H9 (cell line): ENCODE measurements at regions not wholly inside any gene's neighbourhood (a gene's known extent, or its start where the extent isn't known, plus 50 kb on each side); places are given as distances from the start of the nearest gene placed in this dataset.

ENCODE experiments used
- DNase-seq: peaks from one replicate; pipeline ENCODE4 v3.0.0-alpha.2; 2017
- H2AFZ ChIP-seq: one replicate; pipeline ENCODE4 v1.6.1; 2013; ENCODE audit warnings: mild to moderate bottlenecking, low read length, control low read depth, moderate library complexity
- H2AK5ac ChIP-seq: 2 replicates; pipeline ENCODE4 v1.6.1; 2013; ENCODE audit warnings: low read length, control low read depth, mixed read lengths; ENCODE audit not compliant: insufficient read length
- H2BK120ac ChIP-seq: one replicate; pipeline ENCODE4 v1.6.1; 2013; ENCODE audit warnings: low read depth, mild to moderate bottlenecking, low read length, control low read depth, inconsistent platforms; ENCODE audit not compliant: poor library complexity, severe bottlenecking
- H2BK12ac ChIP-seq: 2 replicates; pipeline ENCODE4 v1.6.1; 2013; ENCODE audit warnings: low read length, control low read depth, mixed read lengths, low read depth; ENCODE audit not compliant: insufficient read length
- H2BK15ac ChIP-seq: 2 replicates; pipeline ENCODE4 v1.6.1; 2013; ENCODE audit warnings: low read depth, low read length, control low read depth
- H2BK20ac ChIP-seq: one replicate; pipeline ENCODE4 v1.6.1; 2013; ENCODE audit warnings: low read depth, mild to moderate bottlenecking, low read length, control low read depth, inconsistent platforms; ENCODE audit not compliant: poor library complexity, severe bottlenecking
- H2BK5ac ChIP-seq: 2 replicates; pipeline ENCODE4 v1.6.1; 2013; ENCODE audit warnings: low read length, control low read depth, mixed read lengths; ENCODE audit not compliant: insufficient read length
- H3K14ac ChIP-seq: 2 replicates; pipeline ENCODE4 v1.6.1; 2013; ENCODE audit warnings: low read length, control low read depth; ENCODE audit not compliant: insufficient read depth
- H3K18ac ChIP-seq: 2 replicates; pipeline ENCODE4 v1.6.1; 2013; ENCODE audit warnings: low read depth, mild to moderate bottlenecking, mixed read lengths, low read length, control low read depth; ENCODE audit not compliant: insufficient read length
- H3K23ac ChIP-seq: 2 replicates; pipeline ENCODE4 v1.6.1; 2013; ENCODE audit warnings: low read length, control low read depth, mixed read lengths, low read depth; ENCODE audit not compliant: insufficient read length
- H3K23me2 ChIP-seq: 2 replicates; pipeline ENCODE4 v1.6.1; 2013; ENCODE audit warnings: low read depth, mild to moderate bottlenecking, mixed read lengths, low read length, control low read depth; ENCODE audit not compliant: insufficient read length, poor library complexity, severe bottlenecking
- H3K27ac ChIP-seq: 2 replicates; pipeline ENCODE4 v1.5.1; 2013; ENCODE audit warnings: low read length, control low read depth, mixed read lengths, low read depth; ENCODE audit not compliant: insufficient read length
- H3K27me3 ChIP-seq: 2 replicates; pipeline ENCODE4 v1.6.1; 2013; ENCODE audit warnings: low read length, control low read depth, inconsistent platforms; ENCODE audit not compliant: insufficient read depth
- H3K4ac ChIP-seq: 2 replicates; pipeline ENCODE4 v1.6.1; 2013; ENCODE audit warnings: low read depth, mild to moderate bottlenecking, control low read depth, inconsistent platforms, low read length, moderate library complexity
- H3K4me1 ChIP-seq: 2 replicates; pipeline ENCODE4 v1.6.1; 2013; ENCODE audit warnings: low read length, control low read depth, inconsistent platforms; ENCODE audit not compliant: insufficient read depth
- H3K4me2 ChIP-seq: 2 replicates; pipeline ENCODE4 v1.6.1; 2013; ENCODE audit warnings: low read length, control low read depth, mixed read lengths; ENCODE audit not compliant: insufficient read length, insufficient read depth
- H3K56ac ChIP-seq: 2 replicates; pipeline ENCODE4 v1.6.1; 2013; ENCODE audit warnings: low read depth, mild to moderate bottlenecking, mixed read lengths, low read length, control low read depth; ENCODE audit not compliant: insufficient read length
- H3K79me1 ChIP-seq: 2 replicates; pipeline ENCODE4 v1.6.1; 2013; ENCODE audit warnings: low read depth, mild to moderate bottlenecking, moderate library complexity, low read length, control low read depth, inconsistent platforms; ENCODE audit not compliant: insufficient read depth, poor library complexity, severe bottlenecking
- H3K79me2 ChIP-seq: 2 replicates; pipeline ENCODE4 v1.6.1; 2013; ENCODE audit warnings: low read length, control low read depth, inconsistent platforms; ENCODE audit not compliant: insufficient read depth
- H3K9ac ChIP-seq: 2 replicates; pipeline ENCODE4 v1.6.1; 2013; ENCODE audit warnings: low read length, control low read depth, mixed read lengths; ENCODE audit not compliant: insufficient read length; ENCODE audit errors: extremely low read depth
- H3K9me3 ChIP-seq: one replicate; pipeline ENCODE4 v1.6.1; 2013; ENCODE audit warnings: low read depth, low read length, inconsistent platforms; ENCODE audit not compliant: control insufficient read depth
- H3T11ph ChIP-seq: one replicate; pipeline ENCODE4 v1.6.1; 2013; ENCODE audit warnings: mild to moderate bottlenecking, low read length, control low read depth, inconsistent platforms
- H4K20me1 ChIP-seq: one replicate; pipeline ENCODE4 v1.6.1; 2013; ENCODE audit not compliant: control insufficient read depth, insufficient read length, insufficient read depth
- H4K5ac ChIP-seq: 2 replicates; pipeline ENCODE4 v1.6.1; 2013; ENCODE audit warnings: low read depth, mild to moderate bottlenecking, mixed read lengths, low read length, control low read depth; ENCODE audit not compliant: insufficient read length
- H4K8ac ChIP-seq: replicated peaks from 2 replicates; pipeline ENCODE4 v1.6.1; 2013; ENCODE audit warnings: low read length, control low read depth, mixed read lengths, low read depth; ENCODE audit not compliant: insufficient read length
- H4K91ac ChIP-seq: 2 replicates; pipeline ENCODE4 v1.6.1; 2013; ENCODE audit warnings: low read depth, mild to moderate bottlenecking, moderate library complexity, mixed read lengths, low read length, control low read depth; ENCODE audit not compliant: insufficient read length
- H3K27ac Mint-ChIP-seq, 3 experiments: 2 replicates in 2 of 3; 3 replicates in 1 of 3; pipeline ENCODE4 v1.8.0; 2020 to 2021; ENCODE audit warnings: mixed read lengths in 3 of 3, mild to moderate bottlenecking in 1 of 3, moderate library complexity in 1 of 3
- H3K27me3 Mint-ChIP-seq: 2 replicates; pipeline ENCODE4 v1.8.0; 2021; ENCODE audit warnings: low read depth, mild to moderate bottlenecking, moderate library complexity, mixed read lengths
- H3K36me3 Mint-ChIP-seq, 3 experiments: 2 replicates in 2 of 3; 3 replicates in 1 of 3; pipeline ENCODE4 v1.8.0; 2020 to 2021; ENCODE audit warnings: low read depth in 3 of 3, mixed read lengths in 3 of 3; ENCODE audit not compliant: insufficient read depth in 1 of 3
- H3K4me1 Mint-ChIP-seq, 2 experiments: 2 replicates each; pipeline ENCODE4 v1.8.0; 2020; ENCODE audit warnings: mixed read lengths in 2 of 2
- H3K4me3 Mint-ChIP-seq, 2 experiments: 2 replicates in 1 of 2; 3 replicates in 1 of 2; pipeline ENCODE4 v1.8.0; 2020 to 2021; ENCODE audit warnings: mild to moderate bottlenecking in 2 of 2, mixed read lengths in 2 of 2, moderate library complexity in 1 of 2
- H3K9me3 Mint-ChIP-seq, 2 experiments: 2 replicates in 1 of 2; 3 replicates in 1 of 2; pipeline ENCODE4 v1.8.0; 2020; ENCODE audit warnings: mild to moderate bottlenecking in 2 of 2, mixed read lengths in 2 of 2, moderate library complexity in 1 of 2
- WGBS: extraction: QIAGEN DNeasy Blood & Tissue Kit; methylation state at CpG from one replicate; pipeline ENCODE4 v1.1.7; 2013; ENCODE audit warnings: missing lambda C conversion rate, low lambda C conversion rate, mixed read lengths; ENCODE audit not compliant: insufficient read length; ENCODE audit errors: extremely low coverage; 5-methylcytosine and 5-hydroxymethylcytosine counted together
- TF ChIP-seq, protein P1 (sequence below): fragments of 200-600 bp; sonication (generic); conservative IDR thresholded peaks from 3 replicates; pipeline ENCODE4 v1.8.0; 2021; ENCODE audit warnings: antibody characterized with exemption, mild to moderate bottlenecking

GRCh38 chr2:64380853-64381527, 73.0 kb upstream of the LGALSL start:
- Histone ChIP-seq H4K20me1 (no peaks in the 10 kb centered on the region), H3K23ac (no peak overlapping the region), H4K91ac (no peak overlapping the region), H3K56ac (no peak overlapping the region), H3K79me2 (no peaks in the 10 kb centered on the region), H2AFZ (no peak overlapping the region), H2BK15ac (no peak overlapping the region), H3K18ac (no peak overlapping the region), H2AK5ac (no peak overlapping the region), H3K4me2 (no peak overlapping the region), H2BK5ac (no peak overlapping the region), H3K9ac (no peak overlapping the region), H2BK12ac (no peak overlapping the region), H3K4me1 (no peaks in the 10 kb centered on the region), H4K5ac (no peak overlapping the region), H3K23me2 (no peaks in the 10 kb centered on the region), H3K27ac (no peak overlapping the region), H3K79me1 (no peaks in the 10 kb centered on the region), H3K14ac (no peak overlapping the region), H2BK20ac (no peak overlapping the region), H3K9me3 (no peaks in the 10 kb centered on the region), H4K8ac (no peak overlapping the region), H3T11ph (no peak overlapping the region), H3K27me3 (no peaks in the 10 kb centered on the region), H3K4ac (no peak overlapping the region), H2BK120ac (no peak overlapping the region)
- Mint-ChIP-seq H3K4me1 (peaks cover 3% of the 10 kb centered on the region in 2 experiments; a peak in 2 of 4 replicates), H3K4me3 (no peak overlapping the region), H3K36me3 (no peaks in the 10 kb centered on the region), H3K27ac (no peak overlapping the region), H3K27me3 (no peaks in the 10 kb centered on the region; the same call in 1 of the 2 replicates), H3K9me3 (no peaks in the 10 kb centered on the region)
- WGBS = no CpG with 5 or more reads among the region's 4 CpGs
- TF ChIP-seq, protein P1, sequence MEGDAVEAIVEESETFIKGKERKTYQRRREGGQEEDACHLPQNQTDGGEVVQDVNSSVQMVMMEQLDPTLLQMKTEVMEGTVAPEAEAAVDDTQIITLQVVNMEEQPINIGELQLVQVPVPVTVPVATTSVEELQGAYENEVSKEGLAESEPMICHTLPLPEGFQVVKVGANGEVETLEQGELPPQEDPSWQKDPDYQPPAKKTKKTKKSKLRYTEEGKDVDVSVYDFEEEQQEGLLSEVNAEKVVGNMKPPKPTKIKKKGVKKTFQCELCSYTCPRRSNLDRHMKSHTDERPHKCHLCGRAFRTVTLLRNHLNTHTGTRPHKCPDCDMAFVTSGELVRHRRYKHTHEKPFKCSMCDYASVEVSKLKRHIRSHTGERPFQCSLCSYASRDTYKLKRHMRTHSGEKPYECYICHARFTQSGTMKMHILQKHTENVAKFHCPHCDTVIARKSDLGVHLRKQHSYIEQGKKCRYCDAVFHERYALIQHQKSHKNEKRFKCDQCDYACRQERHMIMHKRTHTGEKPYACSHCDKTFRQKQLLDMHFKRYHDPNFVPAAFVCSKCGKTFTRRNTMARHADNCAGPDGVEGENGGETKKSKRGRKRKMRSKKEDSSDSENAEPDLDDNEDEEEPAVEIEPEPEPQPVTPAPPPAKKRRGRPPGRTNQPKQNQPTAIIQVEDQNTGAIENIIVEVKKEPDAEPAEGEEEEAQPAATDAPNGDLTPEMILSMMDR = no peak
- DNase-seq = no peak
